ENCODE measurements at regions not wholly inside any gene's neighbourhood (a gene's known extent, or its start where the extent isn't known, plus 50 kb on each side); places are given as distances from the start of the nearest gene placed in this dataset.

DNA sequence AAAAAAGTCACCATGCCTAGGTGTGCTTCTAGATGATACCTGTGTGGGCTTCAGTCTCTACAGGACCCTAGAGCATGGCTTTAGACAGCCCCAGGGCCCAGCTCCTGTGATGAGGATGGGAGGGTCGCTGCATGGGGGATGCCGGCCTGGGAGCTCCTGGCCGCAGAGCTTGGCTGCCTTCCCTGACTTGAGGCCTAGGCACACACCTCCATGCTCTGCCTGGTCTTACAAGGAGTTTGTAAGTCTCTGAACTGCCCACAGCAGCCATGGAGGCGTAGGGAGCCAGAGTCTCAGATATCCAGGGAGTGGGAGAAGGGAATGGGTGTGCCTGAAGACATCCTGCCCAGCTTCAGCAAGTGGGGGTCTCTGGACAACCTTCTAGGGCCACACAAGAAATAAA, 149.5 kb upstream of the MYL2 start:
- WGBS, 2 experiments (ENCODE audit: extremely low coverage in 1 of 2, insufficient coverage in 1 of 2, insufficient read length in 1 of 2, insufficient replicate concordance in 2 of 2, low coverage in 1 of 2, low lambda C conversion rate in 2 of 2, missing lambda C conversion rate in 1 of 2), result 93% methylated on average over 4 of the region's 4 CpGs; no CpG with 5 or more reads in 1 of the 2 experiments
- no peak for TF ChIP-seq BACH1 (IDR thresholded peaks at IDR 0.05; ENCODE audit: low read length)

More for the DNA sequence above, 149.5 kb upstream of the MYL2 start:
- Histone ChIP-seq H4K5ac (ENCODE audit: insufficient read length, low read depth, low read length) (no peak overlapping the region), H4K20me1 (replicated peaks in 1 of 2; ENCODE audit: control insufficient read depth in 1 of 2, insufficient read depth in 2 of 2, low read length in 2 of 2) (peaks cover 0 to 2% of the 10 kb centered on the region in 2 experiments), H2BK12ac (ENCODE audit: low read depth, low read length) (no peak overlapping the region), H3K18ac (ENCODE audit: extremely low read depth, low read length) (no peak overlapping the region), H4K8ac (ENCODE audit: extremely low read depth, insufficient read depth, low read length) (no peak overlapping the region), H3K27ac (ENCODE audit: low read depth, low read length) (no peak overlapping the region), H3K36me3 (ENCODE audit: control insufficient read depth in 2 of 4, insufficient read depth in 4 of 4, low read length in 3 of 4) (no peaks in the 10 kb centered on the region), H3K4me2 (ENCODE audit: insufficient read depth in 1 of 2, low read depth in 2 of 2, low read length in 2 of 2) (no peak overlapping the region), H2AK5ac (ENCODE audit: low read depth, low read length) (no peak overlapping the region), H2BK120ac (replicated peaks; ENCODE audit: low read depth, low read length) (no peak overlapping the region), H3K27me3 (replicated peaks in 1 of 4; ENCODE audit: control insufficient read depth in 3 of 4, extremely low read depth in 1 of 4, insufficient read depth in 3 of 4, low read length in 3 of 4) (no peaks in the 10 kb centered on the region), H3K79me2 (ENCODE audit: control insufficient read depth in 1 of 2, insufficient read depth in 2 of 2, low read length in 2 of 2) (peaks cover 0 to 15% of the 10 kb centered on the region in 2 experiments; a peak in 1 of 4 replicates), H3K4me3 (ENCODE audit: extremely low read depth in 1 of 4, insufficient read depth in 2 of 4, low read depth in 3 of 4, low read length in 4 of 4) (no peak overlapping the region), H4K91ac (replicated peaks; ENCODE audit: insufficient read length, low read length) (no peak overlapping the region), H3K56ac (replicated peaks; ENCODE audit: insufficient read length, low read depth, low read length) (no peak overlapping the region), H3K23me2 (ENCODE audit: low read depth, low read length) (no peaks in the 10 kb centered on the region), H2AFZ (ENCODE audit: low read length) (no peak overlapping the region), H3K4ac (replicated peaks; ENCODE audit: insufficient read length, low read depth, low read length) (no peak overlapping the region), H2BK5ac (ENCODE audit: low read depth, low read length) (no peak overlapping the region), H2BK20ac (ENCODE audit: low read length) (no peak overlapping the region), H3K9ac (replicated peaks in 1 of 4; ENCODE audit: extremely low read depth in 1 of 4, low read depth in 3 of 4, low read length in 3 of 4) (no peak overlapping the region), H3K79me1 (ENCODE audit: low read depth, low read length) (peaks cover 4% of the 10 kb centered on the region; the same call in 1 of the 2 replicates), H3K9me3 (ENCODE audit: insufficient read depth in 2 of 2, low read depth in 1 of 2, low read length in 1 of 2) (no peaks in the 10 kb centered on the region), H3K4me1 (replicated peaks in 1 of 4; ENCODE audit: control insufficient read depth in 3 of 4, insufficient read depth in 4 of 4, low read length in 3 of 4) (peaks cover 1 to 14% (median 10%) of the 10 kb centered on the region in 4 experiments), H3K23ac (ENCODE audit: insufficient read length) (no peak overlapping the region), H3K14ac (ENCODE audit: insufficient read length) (no peak overlapping the region), H2BK15ac (ENCODE audit: low read length) (no peak overlapping the region)
- DNase-seq (ENCODE audit: low read depth in 1 of 2, low spot score in 2 of 2) (no peak), FAIRE-seq (no peak)
- POLR2A ChIA-PET (ENCODE audit: partially characterized antibody), result interaction anchor here (1.2 kb wide), 1 partner anchor 82 kb away, joined by 3 read pairs; no protein-coding TSS in a partner anchor
- CTCF ChIA-PET (ENCODE audit: partially characterized antibody), result interaction anchor here (0.9 kb wide), 1 partner anchor 194 kb away, joined by 5 read pairs; no protein-coding TSS in a partner anchor
